EL (cell line): ENCODE measurements at regions not wholly inside any gene's neighbourhood (a gene's known extent, or its start where the extent isn't known, plus 50 kb on each side); places are given as distances from the start of the nearest gene placed in this dataset.
A peak's percentile ranks its signal among the peaks of the same experiment; 100 is the strongest.
"Not testable (repeated sequence)": the region's sequence is repeated elsewhere in the genome, so short reads cannot be mapped to it uniquely, and the experiment has no call there.

Source experiments
- DNase-seq: peaks from one replicate; pipeline ENCODE4 v3.0.0-alpha.2; 2016

GRCh38 chr12:87231818-87232217, 797.4 kb downstream of the C12orf50 start:
- no peak for DNase-seq

- no peak for DNase-seq
These were observed 798.8 kb downstream of the C12orf50 start for GRCh38 chr12:87230441-87230840.

- peak; percentile 18 for DNase-seq
These were observed 802.0 kb downstream of the C12orf50 start for GRCh38 chr12:87227162-87227561.

GRCh38 chr12:87217491-87217890, 811.7 kb downstream of the C12orf50 start:
- no peak for DNase-seq

- DNase-seq = peak; percentile 0
These were observed 812.8 kb downstream of the C12orf50 start for GRCh38 chr12:87216436-87216835.

- DNase-seq = no peak
These were observed 827.0 kb downstream of the C12orf50 start for GRCh38 chr12:87202189-87202588.

- no peak for DNase-seq
These were observed 827.6 kb downstream of the C12orf50 start for GRCh38 chr12:87201598-87201997.

GRCh38 chr12:87200289-87200979, 828.8 kb downstream of the C12orf50 start:
- no peak for DNase-seq

GRCh38 chr12:87198181-87198580, 831.0 kb downstream of the C12orf50 start:
- DNase-seq = no peak

GRCh38 chr12:87196321-87196720, 832.9 kb downstream of the C12orf50 start:
- DNase-seq = no peak

GRCh38 chr12:87194389-87194788, 834.8 kb downstream of the C12orf50 start:
- not testable (repeated sequence) for DNase-seq

GRCh38 chr12:87185367-87185766, 843.8 kb downstream of the C12orf50 start:
- no peak for DNase-seq

- no peak for DNase-seq
These were observed 846.4 kb downstream of the C12orf50 start for GRCh38 chr12:87182696-87183233.

- no peak for DNase-seq
These were observed 857.8 kb downstream of the C12orf50 start for GRCh38 chr12:87171356-87171755.

GRCh38 chr12:87169010-87169409, 860.2 kb downstream of the C12orf50 start:
- DNase-seq = no peak

- DNase-seq = no peak
These were observed 863.3 kb downstream of the C12orf50 start for GRCh38 chr12:87165733-87166375.

GRCh38 chr12:87163122-87163521, 866.1 kb downstream of the C12orf50 start:
- DNase-seq = no peak

- peak; percentile 5 for DNase-seq
These were observed 868.2 kb downstream of the C12orf50 start for GRCh38 chr12:87160848-87161601.

GRCh38 chr12:87157791-87158190, 871.4 kb downstream of the C12orf50 start:
- peak; percentile 66 for DNase-seq

GRCh38 chr12:87155621-87156020, 873.6 kb downstream of the C12orf50 start:
- DNase-seq = no peak

- DNase-seq = no peak
These were observed 876.2 kb downstream of the C12orf50 start for GRCh38 chr12:87152841-87153528.

GRCh38 chr12:87152075-87152474, 877.1 kb downstream of the C12orf50 start:
- DNase-seq = no peak
